MM.1S (cell line): ENCODE measurements at regions not wholly inside any gene's neighbourhood (a gene's known extent, or its start where the extent isn't known, plus 50 kb on each side); places are given as distances from the start of the nearest gene placed in this dataset.

Source experiments
- EZH2 ChIP-seq: fragments of 300-600 bp; sonication (generic); optimal IDR thresholded peaks from 2 replicates; pipeline ENCODE3; 2017; ENCODE audit warnings: low read depth, mild to moderate bottlenecking, antibody characterized with exemption, low read length, mixed read lengths
- EZH2phosphoT487 ChIP-seq: fragments of 300-600 bp; sonication (generic); IDR thresholded peaks from 2 replicates; pipeline ENCODE4 v1.6.1; 2018; ENCODE audit warnings: antibody characterized with exemption, low read length
- TF ChIP-seq, protein P1 (sequence below): fragments of 300-600 bp; sonication (generic); IDR thresholded peaks from 2 replicates; pipeline ENCODE4 v1.5.1; 2016; ENCODE audit warnings: antibody characterized with exemption, low read length, mixed read lengths

DNA sequence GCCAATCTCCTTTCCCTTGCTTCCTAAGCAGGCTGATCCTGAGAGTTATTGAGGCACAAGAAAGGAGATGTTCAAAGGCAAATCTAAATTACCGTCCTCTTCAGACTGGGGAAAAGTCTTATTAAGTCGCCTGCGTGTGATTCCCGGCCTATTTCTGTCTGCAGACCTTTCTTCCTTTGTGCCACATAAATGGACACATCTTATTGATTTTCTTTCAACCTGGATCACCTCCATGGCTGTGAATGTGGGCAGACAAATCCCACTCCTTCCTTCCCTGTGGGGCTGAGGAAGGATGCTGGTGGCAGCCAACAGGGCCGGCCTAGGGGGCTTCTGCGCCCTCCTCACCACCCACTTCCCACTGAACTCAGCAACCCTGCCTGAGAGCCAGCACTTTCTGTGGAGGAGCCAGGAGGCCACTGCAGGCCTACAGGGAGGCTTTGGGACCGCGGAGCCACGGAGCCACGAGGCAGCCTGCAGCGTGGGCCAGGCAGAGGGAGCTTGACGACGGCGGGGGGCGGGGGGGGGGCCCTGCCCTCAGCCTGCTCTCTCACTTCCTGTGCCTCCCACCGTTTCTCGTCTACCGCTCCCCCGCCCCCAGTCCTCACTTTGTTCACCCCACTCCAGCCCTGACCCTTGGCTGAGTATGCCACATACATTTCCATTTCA, 73.6 kb upstream of the LMO1 start:
- TF ChIP-seq, protein P1, sequence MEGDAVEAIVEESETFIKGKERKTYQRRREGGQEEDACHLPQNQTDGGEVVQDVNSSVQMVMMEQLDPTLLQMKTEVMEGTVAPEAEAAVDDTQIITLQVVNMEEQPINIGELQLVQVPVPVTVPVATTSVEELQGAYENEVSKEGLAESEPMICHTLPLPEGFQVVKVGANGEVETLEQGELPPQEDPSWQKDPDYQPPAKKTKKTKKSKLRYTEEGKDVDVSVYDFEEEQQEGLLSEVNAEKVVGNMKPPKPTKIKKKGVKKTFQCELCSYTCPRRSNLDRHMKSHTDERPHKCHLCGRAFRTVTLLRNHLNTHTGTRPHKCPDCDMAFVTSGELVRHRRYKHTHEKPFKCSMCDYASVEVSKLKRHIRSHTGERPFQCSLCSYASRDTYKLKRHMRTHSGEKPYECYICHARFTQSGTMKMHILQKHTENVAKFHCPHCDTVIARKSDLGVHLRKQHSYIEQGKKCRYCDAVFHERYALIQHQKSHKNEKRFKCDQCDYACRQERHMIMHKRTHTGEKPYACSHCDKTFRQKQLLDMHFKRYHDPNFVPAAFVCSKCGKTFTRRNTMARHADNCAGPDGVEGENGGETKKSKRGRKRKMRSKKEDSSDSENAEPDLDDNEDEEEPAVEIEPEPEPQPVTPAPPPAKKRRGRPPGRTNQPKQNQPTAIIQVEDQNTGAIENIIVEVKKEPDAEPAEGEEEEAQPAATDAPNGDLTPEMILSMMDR = no peak
- TF ChIP-seq EZH2phosphoT487 (no peak), EZH2 (no peak)
